Upper lobe of left lung (tissue), 6 donors: ENCODE measurements at regions not wholly inside any gene's neighbourhood (a gene's known extent, or its start where the extent isn't known, plus 50 kb on each side); places are given as distances from the start of the nearest gene placed in this dataset.

Source experiments
- ATAC-seq, 2 donors: fragments of 200-7000 bp; cut with Tn5 transposase; one replicate each; pipeline ENCODE4 v1.9.1; 2022; ENCODE audit warnings: mild to moderate bottlenecking in 2 of 2, moderate library complexity in 2 of 2; ENCODE audit not compliant: low FRiP score in 2 of 2
- DNase-seq, 2 donors: peaks; one replicate each; pipeline ENCODE4 v3.0.0-alpha.2; 2019 to 2020
- H3K27ac ChIP-seq, 4 donors: fragments of 200-600 bp; sonication (generic); one replicate each; pipeline ENCODE4 v1.5.1; 2016 to 2019
- H3K27me3 ChIP-seq, 4 donors: fragments of 200-600 bp; sonication (generic); one replicate each; pipeline ENCODE4 v1.5.1; 2017 to 2019
- H3K36me3 ChIP-seq, 4 donors: fragments of 200-600 bp; sonication (generic); one replicate each; pipeline ENCODE4 v1.5.1; 2016 to 2019
- H3K4me1 ChIP-seq, 4 donors: fragments of 200-600 bp; sonication (generic); one replicate each; pipeline ENCODE4 v1.5.1; 2018 to 2019
- H3K4me3 ChIP-seq, 4 donors: fragments of 200-600 bp; sonication (generic); one replicate each; pipeline ENCODE4 v1.5.1; 2017 to 2019; ENCODE audit warnings: mild to moderate bottlenecking in 2 of 4, moderate library complexity in 1 of 4
- H3K9me3 ChIP-seq, 4 donors: fragments of 200-600 bp; sonication (generic); one replicate each; pipeline ENCODE4 v1.5.1; 2018 to 2019
- CTCF ChIP-seq, 6 experiments: fragments of 450-650 bp in 4 of 6; fragments of 200-600 bp in 2 of 6; sonication (generic) in 2 of 6; IDR thresholded peaks; one replicate each; pipeline ENCODE4 v1.5.1; 2016 to 2019; ENCODE audit warnings: antibody characterized with exemption in 6 of 6
- EP300 ChIP-seq, 4 donors: sonication (generic); formaldehyde crosslinking; IDR thresholded peaks; one replicate each; pipeline ENCODE4 v1.5.1; 2017; ENCODE audit warnings: antibody characterized with exemption in 4 of 4, control low read depth in 2 of 4
- POLR2A ChIP-seq, 4 donors: fragments of 450-650 bp; IDR thresholded peaks; one replicate each; pipeline ENCODE4 v1.5.1; 2016 to 2017; ENCODE audit warnings: antibody characterized with exemption in 4 of 4, mild to moderate bottlenecking in 2 of 4
- POLR2AphosphoS5 ChIP-seq, 2 donors: sonication (generic); formaldehyde crosslinking; IDR thresholded peaks; one replicate each; pipeline ENCODE4 v1.5.1; 2017; ENCODE audit warnings: antibody characterized with exemption in 2 of 2
- WGBS, 2 donors: methylation state at CpG; one replicate each; pipeline ENCODE4 v1.1.5; 2017 to 2018; 5-methylcytosine and 5-hydroxymethylcytosine counted together
- donor health status: DM: no; HTN: no; CAD: no; lungs with moderate emphysema.
- donor health status: DM: no; HTN: yes; CAD: no; lungs with severe emphysema.

- H3K27ac ChIP-seq, result no peak overlapping the region
- H3K4me1 ChIP-seq, result no peaks in the 10 kb centered on the region
- no peaks in the 10 kb centered on the region for H3K9me3 ChIP-seq
- ATAC-seq (no peak), DNase-seq (peak in 1 of 2 donors; percentile 17)
- TF ChIP-seq CTCF (IDR thresholded peaks at IDR 0.05) (no peak), EP300 (IDR thresholded peaks at IDR 0.05) (no peak), POLR2AphosphoS5 (IDR thresholded peaks at IDR 0.05) (no peak), POLR2A (IDR thresholded peaks at IDR 0.05) (no peak)
- no peaks in the 10 kb centered on the region for H3K27me3 ChIP-seq
- no peaks in the 10 kb centered on the region for H3K36me3 ChIP-seq
- 91 to 94% methylated on average over 5 of the region's 5 CpGs for WGBS, 2 donors
- H3K4me3 ChIP-seq, result no peak overlapping the region
Measured at GRCh38 chr15:69529141-69529540, 76.5 kb downstream of the RPLP1 start.

- H3K27ac ChIP-seq, result no peak overlapping the region
- WGBS, 2 donors, result 73 to 74% methylated on average over 6 of the region's 6 CpGs
- H3K4me1 ChIP-seq, result no peaks in the 10 kb centered on the region
- ATAC-seq (no peak), DNase-seq (no peak)
- TF ChIP-seq POLR2A (IDR thresholded peaks at IDR 0.05), result no peak
- no peak for TF ChIP-seq EP300 (IDR thresholded peaks at IDR 0.05)
- TF ChIP-seq CTCF (IDR thresholded peaks at IDR 0.05), result no peak
- no peak for TF ChIP-seq POLR2AphosphoS5 (IDR thresholded peaks at IDR 0.05)
- no peaks in the 10 kb centered on the region for H3K36me3 ChIP-seq
- H3K4me3 ChIP-seq, result no peak overlapping the region
- no peaks in the 10 kb centered on the region for H3K27me3 ChIP-seq
- H3K9me3 ChIP-seq, result no peaks in the 10 kb centered on the region
Measured at GRCh38 chr15:69529961-69530633, 77.5 kb downstream of the RPLP1 start.

- Histone ChIP-seq H3K4me1 (no peaks in the 10 kb centered on the region), H3K36me3 (no peaks in the 10 kb centered on the region), H3K4me3 (no peak overlapping the region), H3K27me3 (no peaks in the 10 kb centered on the region), H3K27ac (no peak overlapping the region), H3K9me3 (no peaks in the 10 kb centered on the region)
- TF ChIP-seq POLR2A (IDR thresholded peaks at IDR 0.05) (no peak), CTCF (IDR thresholded peaks at IDR 0.05) (no peak)
- ATAC-seq (no peak), DNase-seq (no peak)
- WGBS, 2 donors, result 68 to 72% methylated on average over 12 to 13 of the region's 13 CpGs
Measured at GRCh38 chr15:69530991-69531664, 78.5 kb downstream of the RPLP1 start.

GRCh38 chr15:69531665-69532027 lies 79.0 kb downstream of the RPLP1 start:
- no peaks in the 10 kb centered on the region for H3K9me3 ChIP-seq
- ATAC-seq, result no peak
- TF ChIP-seq POLR2AphosphoS5 (IDR thresholded peaks at IDR 0.05) (no peak), POLR2A (IDR thresholded peaks at IDR 0.05) (no peak), EP300 (IDR thresholded peaks at IDR 0.05) (no peak), CTCF (IDR thresholded peaks at IDR 0.05) (no peak)
- no peaks in the 10 kb centered on the region for H3K27me3 ChIP-seq
- no peaks in the 10 kb centered on the region for H3K36me3 ChIP-seq
- DNase-seq, result no peak
- no peaks in the 10 kb centered on the region for H3K4me1 ChIP-seq
- no peak overlapping the region for H3K4me3 ChIP-seq
- WGBS, 2 donors, result 30 to 45% methylated on average over 6 of the region's 6 CpGs
- H3K27ac ChIP-seq, result no peak overlapping the region

- Histone ChIP-seq H3K9me3 (no peaks in the 10 kb centered on the region), H3K4me3 (no peak overlapping the region), H3K36me3 (no peaks in the 10 kb centered on the region), H3K4me1 (no peaks in the 10 kb centered on the region), H3K27me3 (no peaks in the 10 kb centered on the region), H3K27ac (no peak overlapping the region)
- DNase-seq (peak in 1 of 2 donors; percentile 12), ATAC-seq (no peak)
- no peak for TF ChIP-seq POLR2AphosphoS5 (IDR thresholded peaks at IDR 0.05)
- TF ChIP-seq EP300 (IDR thresholded peaks at IDR 0.05), result no peak
- TF ChIP-seq POLR2A (IDR thresholded peaks at IDR 0.05), result no peak
- no peak for TF ChIP-seq CTCF (IDR thresholded peaks at IDR 0.05)
- WGBS, 2 donors, result 73% methylated on average over 1 of the region's 1 CpG; no CpG with 5 or more reads in 1 of the 2 donors
Measured at GRCh38 chr15:69532066-69532465, 79.4 kb downstream of the RPLP1 start.
